HEK293 (cell line): ENCODE measurements at regions not wholly inside any gene's neighbourhood (a gene's known extent, or its start where the extent isn't known, plus 50 kb on each side); places are given as distances from the start of the nearest gene placed in this dataset.

Source experiments
- CTCF ChIA-PET: fragments of 350-600 bp; formaldehyde crosslinking; extraction: SDS; loops from one replicate; lab custom pipeline; 2021; ENCODE audit warnings: antibody characterized with exemption; lab: Yijun Ruan, JAX
- POLR2A ChIA-PET: fragments of 300-600 bp; formaldehyde crosslinking; extraction: SDS; loops from one replicate; lab custom pipeline; 2020; ENCODE audit warnings: antibody characterized with exemption, inconsistent platforms; lab: Yijun Ruan, JAX
- H3K27ac ChIP-seq: fragments of 200-500 bp; sonication (Bioruptor generic); 2 replicates; pipeline ENCODE4 v1.5.1; 2014; ENCODE audit warnings: low read depth, low read length, control low read depth, inconsistent platforms; ENCODE audit errors: extremely low read depth
- H3K36me3 ChIP-seq, 2 experiments: fragments of 200-500 bp in 1 of 2; sonication (Bioruptor generic) in 1 of 2; 1 replicate in 1 of 2; 2 replicates in 1 of 2; pipeline ENCODE4 v1.5.1; 2014 to 2017; ENCODE audit warnings: inconsistent platforms in 2 of 2, low read length in 2 of 2; ENCODE audit not compliant: control insufficient read depth in 2 of 2, insufficient read depth in 1 of 2
- H3K4me1 ChIP-seq: fragments of 200-500 bp; sonication (Bioruptor generic); 2 replicates; pipeline ENCODE4 v1.5.1; 2014; ENCODE audit warnings: mild to moderate bottlenecking, low read length, inconsistent platforms; ENCODE audit not compliant: control insufficient read depth, insufficient read depth
- H3K4me3 ChIP-seq: 2 replicates; pipeline ENCODE4 v1.5.1; 2011; ENCODE audit warnings: low read depth, mild to moderate bottlenecking, control low read depth, low read length, moderate library complexity
- H3K9me3 ChIP-seq: fragments of 200-500 bp; sonication (Bioruptor generic); 2 replicates; pipeline ENCODE4 v1.5.1; 2014; ENCODE audit warnings: low read depth, low read length, inconsistent platforms; ENCODE audit not compliant: control insufficient read depth, insufficient read depth
- HOXC10 ChIP-seq: sonication (generic); formaldehyde crosslinking; IDR thresholded peaks from 2 replicates; pipeline ENCODE4 v1.8.1; 2023; ENCODE audit warnings: mild to moderate bottlenecking, missing genetic modification reagents
- IKZF3 ChIP-seq: fragments of 450-650 bp; IDR thresholded peaks from 2 replicates; pipeline ENCODE4 v1.5.0; 2018; ENCODE audit warnings: missing biosample characterization, mild to moderate bottlenecking, missing genetic modification characterization, moderate library complexity
- MEIS1 ChIP-seq: sonication (generic); formaldehyde crosslinking; IDR thresholded peaks from 2 replicates; pipeline ENCODE4 v1.8.1; 2022; ENCODE audit warnings: missing genetic modification reagents, mild to moderate bottlenecking, borderline replicate concordance
- MYNN ChIP-seq: fragments of 450-650 bp; formaldehyde crosslinking; IDR thresholded peaks from 2 replicates; pipeline ENCODE4 v1.5.1; 2016; ENCODE audit warnings: missing biosample characterization, missing genetic modification characterization, borderline replicate concordance
- OSR2 ChIP-seq: fragments of 450-650 bp; formaldehyde crosslinking; IDR thresholded peaks from 2 replicates; pipeline ENCODE4 v1.5.1; 2016; ENCODE audit warnings: missing biosample characterization, missing genetic modification characterization
- OVOL3 ChIP-seq: fragments of 450-650 bp; formaldehyde crosslinking; IDR thresholded peaks from 2 replicates; pipeline ENCODE4 v1.5.1; 2016; ENCODE audit warnings: missing biosample characterization, missing genetic modification characterization
- SCRT2 ChIP-seq: fragments of 450-650 bp; formaldehyde crosslinking; IDR thresholded peaks from 2 replicates; pipeline ENCODE4 v1.5.1; 2016; ENCODE audit warnings: missing biosample characterization, missing genetic modification characterization
- SP7 ChIP-seq: fragments of 450-650 bp; formaldehyde crosslinking; IDR thresholded peaks from 2 replicates; pipeline ENCODE4 v1.5.1; 2016; ENCODE audit warnings: missing biosample characterization, missing genetic modification characterization
- ZFP37 ChIP-seq: fragments of 450-650 bp; formaldehyde crosslinking; IDR thresholded peaks from 2 replicates; pipeline ENCODE4 v1.5.1; 2016; ENCODE audit warnings: missing biosample characterization, missing genetic modification characterization
- ZIC2 ChIP-seq: fragments of 450-650 bp; formaldehyde crosslinking; IDR thresholded peaks from 2 replicates; pipeline ENCODE4 v1.5.1; 2016; ENCODE audit warnings: missing biosample characterization, missing genetic modification characterization
- ZNF157 ChIP-seq: fragments of 450-650 bp; formaldehyde crosslinking; IDR thresholded peaks from 2 replicates; pipeline ENCODE4 v1.5.1; 2016; ENCODE audit warnings: missing biosample characterization, missing genetic modification characterization
- ZNF174 ChIP-seq: fragments of 450-650 bp; formaldehyde crosslinking; IDR thresholded peaks from 2 replicates; pipeline ENCODE4 v1.5.0; 2017; ENCODE audit warnings: missing biosample characterization, mild to moderate bottlenecking, missing genetic modification characterization
- ZNF324 ChIP-seq: fragments of 450-650 bp; formaldehyde crosslinking; IDR thresholded peaks from 2 replicates; pipeline ENCODE4 v1.5.1; 2016; ENCODE audit warnings: missing biosample characterization, missing genetic modification characterization
- ZNF366 ChIP-seq: fragments of 450-650 bp; formaldehyde crosslinking; conservative IDR thresholded peaks from 2 replicates; pipeline ENCODE4 v1.5.1; 2016; ENCODE audit warnings: missing biosample characterization, missing genetic modification characterization
- ZNF501 ChIP-seq: fragments of 450-650 bp; formaldehyde crosslinking; IDR thresholded peaks from 2 replicates; pipeline ENCODE4 v1.5.1; 2016; ENCODE audit warnings: missing biosample characterization, missing genetic modification characterization
- ZNF514 ChIP-seq: fragments of 450-650 bp; formaldehyde crosslinking; IDR thresholded peaks from 2 replicates; pipeline ENCODE4 v1.5.1; 2016; ENCODE audit warnings: missing biosample characterization, missing genetic modification characterization
- ZNF561 ChIP-seq: fragments of 450-650 bp; IDR thresholded peaks from 2 replicates; pipeline ENCODE4 v1.5.1; 2018; ENCODE audit warnings: missing biosample characterization, missing genetic modification characterization, borderline replicate concordance
- ZNF571 ChIP-seq: fragments of 450-650 bp; formaldehyde crosslinking; IDR thresholded peaks from 2 replicates; pipeline ENCODE4 v1.5.0; 2017; ENCODE audit warnings: missing biosample characterization, missing genetic modification characterization
- ZNF701 ChIP-seq: fragments of 450-650 bp; formaldehyde crosslinking; IDR thresholded peaks from 2 replicates; pipeline ENCODE4 v1.5.1; 2016; ENCODE audit warnings: missing biosample characterization, missing genetic modification characterization
- ZSCAN23 ChIP-seq: fragments of 450-650 bp; formaldehyde crosslinking; IDR thresholded peaks from 2 replicates; pipeline ENCODE4 v1.5.1; 2016; ENCODE audit warnings: missing biosample characterization, missing genetic modification characterization
- TF ChIP-seq, protein P1 (sequence below): fragments of 450-650 bp; formaldehyde crosslinking; IDR thresholded peaks from 2 replicates; pipeline ENCODE4 v1.5.1; 2016; ENCODE audit warnings: missing biosample characterization, missing genetic modification characterization
- TF ChIP-seq, protein P2 (sequence below): fragments of 450-650 bp; formaldehyde crosslinking; IDR thresholded peaks from 2 replicates; pipeline ENCODE4 v1.5.1; 2016; ENCODE audit warnings: missing biosample characterization, missing genetic modification characterization
- TF ChIP-seq, protein P3 (sequence below): fragments of 450-650 bp; formaldehyde crosslinking; IDR thresholded peaks from 2 replicates; pipeline ENCODE4 v1.5.1; 2016; ENCODE audit warnings: missing biosample characterization, missing genetic modification characterization

DNA sequence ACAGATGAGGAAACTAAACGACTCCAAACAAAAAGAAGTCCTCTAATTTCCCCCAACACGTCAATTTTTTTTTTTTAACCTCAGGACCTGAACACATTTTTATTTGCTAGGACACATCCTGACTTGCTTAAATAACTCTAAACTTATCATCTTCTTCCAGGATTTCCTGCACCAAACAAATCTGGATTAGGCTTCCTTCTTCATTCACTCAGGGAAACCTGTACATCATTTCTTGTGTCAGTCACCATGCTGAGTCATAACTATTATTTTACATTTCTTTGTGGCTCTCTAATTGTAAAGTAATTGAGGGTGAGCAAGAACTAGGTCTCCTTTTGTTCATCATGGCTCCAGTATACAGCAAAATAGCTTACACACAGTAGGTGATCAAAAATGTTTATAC is 433.4 kb upstream of the GBE1 start (continued):
- TF ChIP-seq, protein P1, sequence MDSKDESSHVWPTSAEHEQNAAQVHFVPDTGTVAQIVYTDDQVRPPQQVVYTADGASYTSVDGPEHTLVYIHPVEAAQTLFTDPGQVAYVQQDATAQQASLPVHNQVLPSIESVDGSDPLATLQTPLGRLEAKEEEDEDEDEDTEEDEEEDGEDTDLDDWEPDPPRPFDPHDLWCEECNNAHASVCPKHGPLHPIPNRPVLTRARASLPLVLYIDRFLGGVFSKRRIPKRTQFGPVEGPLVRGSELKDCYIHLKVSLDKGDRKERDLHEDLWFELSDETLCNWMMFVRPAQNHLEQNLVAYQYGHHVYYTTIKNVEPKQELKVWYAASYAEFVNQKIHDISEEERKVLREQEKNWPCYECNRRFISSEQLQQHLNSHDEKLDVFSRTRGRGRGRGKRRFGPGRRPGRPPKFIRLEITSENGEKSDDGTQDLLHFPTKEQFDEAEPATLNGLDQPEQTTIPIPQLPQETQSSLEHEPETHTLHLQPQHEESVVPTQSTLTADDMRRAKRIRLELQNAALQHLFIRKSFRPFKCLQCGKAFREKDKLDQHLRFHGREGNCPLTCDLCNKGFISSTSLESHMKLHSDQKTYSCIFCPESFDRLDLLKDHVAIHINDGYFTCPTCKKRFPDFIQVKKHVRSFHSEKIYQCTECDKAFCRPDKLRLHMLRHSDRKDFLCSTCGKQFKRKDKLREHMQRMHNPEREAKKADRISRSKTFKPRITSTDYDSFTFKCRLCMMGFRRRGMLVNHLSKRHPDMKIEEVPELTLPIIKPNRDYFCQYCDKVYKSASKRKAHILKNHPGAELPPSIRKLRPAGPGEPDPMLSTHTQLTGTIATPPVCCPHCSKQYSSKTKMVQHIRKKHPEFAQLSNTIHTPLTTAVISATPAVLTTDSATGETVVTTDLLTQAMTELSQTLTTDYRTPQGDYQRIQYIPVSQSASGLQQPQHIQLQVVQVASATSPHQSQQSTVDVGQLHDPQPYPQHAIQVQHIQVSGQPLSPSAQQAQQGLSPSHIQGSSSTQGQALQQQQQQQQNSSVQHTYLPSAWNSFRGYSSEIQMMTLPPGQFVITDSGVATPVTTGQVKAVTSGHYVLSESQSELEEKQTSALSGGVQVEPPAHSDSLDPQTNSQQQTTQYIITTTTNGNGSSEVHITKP (tag by site-specific recombination) = no peak
- no peak for TF ChIP-seq ZIC2 (tag by site-specific recombination)

DNA sequence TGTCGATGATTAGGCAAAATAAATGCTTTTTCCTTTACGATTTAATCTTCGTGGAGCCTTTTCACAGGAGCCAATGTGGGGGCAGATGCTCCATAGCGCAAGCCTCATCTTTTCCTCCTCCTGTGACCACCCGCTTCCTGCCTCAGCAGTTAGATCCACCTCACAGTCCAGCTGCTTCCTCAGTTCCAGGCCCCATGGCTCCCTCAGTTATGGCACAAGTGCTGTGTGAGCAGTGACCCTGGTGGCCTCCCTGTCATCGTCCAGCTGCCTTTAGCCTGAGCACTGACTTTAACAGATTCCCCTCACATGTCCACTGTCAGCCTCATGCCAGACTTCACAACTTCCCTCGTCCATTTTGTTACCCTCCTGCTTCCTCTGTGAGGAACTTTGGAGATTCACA is 424.6 kb upstream of the GBE1 start:
- no peak overlapping the region for H3K27ac ChIP-seq
- no peak overlapping the region for H3K4me3 ChIP-seq
- no peaks in the 10 kb centered on the region for H3K4me1 ChIP-seq
- ChIA-PET POLR2A (no interaction called here), CTCF (no interaction called here)
- TF ChIP-seq ZFP37 (tag by site-specific recombination) (no peak), ZNF174 (tag by site-specific recombination) (no peak), MEIS1 (CRISPR knock-in tag) (no peak)
- H3K36me3 ChIP-seq = no peaks in the 10 kb centered on the region
- no peaks in the 10 kb centered on the region for H3K9me3 ChIP-seq

DNA sequence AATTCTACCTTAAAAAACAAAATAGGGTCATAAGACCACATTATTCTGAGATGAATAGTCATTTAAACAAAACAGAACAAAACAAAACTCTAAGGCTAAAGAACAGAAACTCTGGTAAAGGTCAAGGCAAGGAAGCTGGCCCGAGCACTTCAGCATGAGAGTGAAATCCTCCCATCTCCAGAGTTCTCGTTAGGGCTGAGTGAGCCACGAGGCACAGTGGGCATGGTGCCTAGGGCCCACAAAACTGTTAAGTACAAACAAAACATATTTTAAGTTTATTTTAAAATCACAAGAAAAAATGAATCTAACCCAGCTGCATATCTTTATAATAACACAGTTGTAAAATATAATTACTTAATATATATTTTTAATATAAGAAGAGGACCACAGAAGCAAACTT is 417.8 kb upstream of the GBE1 start:
- Histone ChIP-seq H3K9me3 (no peaks in the 10 kb centered on the region), H3K36me3 (no peaks in the 10 kb centered on the region), H3K27ac (no peak overlapping the region), H3K4me3 (no peak overlapping the region), H3K4me1 (no peaks in the 10 kb centered on the region)
- no peak for TF ChIP-seq ZNF157 (tag by site-specific recombination)
- no peak for TF ChIP-seq ZNF366 (tag by site-specific recombination)
- TF ChIP-seq IKZF3 (tag by site-specific recombination) = no peak
- TF ChIP-seq SCRT2 (tag by site-specific recombination) = no peak
- TF ChIP-seq ZNF571 = no peak
- TF ChIP-seq SP7 (tag by site-specific recombination) = no peak
- TF ChIP-seq, protein P2, sequence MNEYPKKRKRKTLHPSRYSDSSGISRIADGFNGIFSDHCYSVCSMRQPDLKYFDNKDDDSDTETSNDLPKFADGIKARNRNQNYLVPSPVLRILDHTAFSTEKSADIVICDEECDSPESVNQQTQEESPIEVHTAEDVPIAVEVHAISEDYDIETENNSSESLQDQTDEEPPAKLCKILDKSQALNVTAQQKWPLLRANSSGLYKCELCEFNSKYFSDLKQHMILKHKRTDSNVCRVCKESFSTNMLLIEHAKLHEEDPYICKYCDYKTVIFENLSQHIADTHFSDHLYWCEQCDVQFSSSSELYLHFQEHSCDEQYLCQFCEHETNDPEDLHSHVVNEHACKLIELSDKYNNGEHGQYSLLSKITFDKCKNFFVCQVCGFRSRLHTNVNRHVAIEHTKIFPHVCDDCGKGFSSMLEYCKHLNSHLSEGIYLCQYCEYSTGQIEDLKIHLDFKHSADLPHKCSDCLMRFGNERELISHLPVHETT (tag by site-specific recombination) = no peak
- no peak for TF ChIP-seq HOXC10 (CRISPR knock-in tag)
- no peak for TF ChIP-seq OSR2
- no peak for TF ChIP-seq OVOL3 (tag by site-specific recombination)
- no peak for TF ChIP-seq ZNF324
- TF ChIP-seq ZSCAN23 (tag by site-specific recombination) = no peak
- TF ChIP-seq ZNF701 (tag by site-specific recombination) = no peak
- TF ChIP-seq, protein P3, sequence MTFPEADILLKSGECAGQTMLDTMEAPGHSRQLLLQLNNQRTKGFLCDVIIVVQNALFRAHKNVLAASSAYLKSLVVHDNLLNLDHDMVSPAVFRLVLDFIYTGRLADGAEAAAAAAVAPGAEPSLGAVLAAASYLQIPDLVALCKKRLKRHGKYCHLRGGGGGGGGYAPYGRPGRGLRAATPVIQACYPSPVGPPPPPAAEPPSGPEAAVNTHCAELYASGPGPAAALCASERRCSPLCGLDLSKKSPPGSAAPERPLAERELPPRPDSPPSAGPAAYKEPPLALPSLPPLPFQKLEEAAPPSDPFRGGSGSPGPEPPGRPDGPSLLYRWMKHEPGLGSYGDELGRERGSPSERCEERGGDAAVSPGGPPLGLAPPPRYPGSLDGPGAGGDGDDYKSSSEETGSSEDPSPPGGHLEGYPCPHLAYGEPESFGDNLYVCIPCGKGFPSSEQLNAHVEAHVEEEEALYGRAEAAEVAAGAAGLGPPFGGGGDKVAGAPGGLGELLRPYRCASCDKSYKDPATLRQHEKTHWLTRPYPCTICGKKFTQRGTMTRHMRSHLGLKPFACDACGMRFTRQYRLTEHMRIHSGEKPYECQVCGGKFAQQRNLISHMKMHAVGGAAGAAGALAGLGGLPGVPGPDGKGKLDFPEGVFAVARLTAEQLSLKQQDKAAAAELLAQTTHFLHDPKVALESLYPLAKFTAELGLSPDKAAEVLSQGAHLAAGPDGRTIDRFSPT = no peak
- TF ChIP-seq ZNF514 = no peak
- no peak for TF ChIP-seq ZNF561 (tag by site-specific recombination)
- no peak for TF ChIP-seq MYNN (tag by site-specific recombination)
- no peak for TF ChIP-seq ZNF501 (tag by site-specific recombination)
- ChIA-PET POLR2A (no interaction called here), CTCF (no interaction called here)
